PC-9 (cell line): ENCODE measurements at regions not wholly inside any gene's neighbourhood (a gene's known extent, or its start where the extent isn't known, plus 50 kb on each side); places are given as distances from the start of the nearest gene placed in this dataset.
"Not testable (repeated sequence)": the region's sequence is repeated elsewhere in the genome, so short reads cannot be mapped to it uniquely, and the experiment has no call there.

Source experiments
- BruUV-seq: library from RNA; stranded (reverse); fragments of 400-500 nt; replicated peaks from 2 replicates; lab custom pipeline; 2021; lab: Mats Ljungman, UMichigan
- CTCF ChIA-PET: fragments of 300-600 bp; sonication (Branson Sonifier 250); formaldehyde crosslinking; loops from one replicate; lab custom pipeline; 2022; ENCODE audit warnings: antibody characterized with exemption; lab: Charles Lee
- POLR2A ChIA-PET: fragments of 300-600 bp; sonication (Branson Sonifier 250); formaldehyde crosslinking; loops from one replicate; lab custom pipeline; 2022; ENCODE audit warnings: antibody characterized with exemption; ENCODE audit not compliant: unreplicated experiment; lab: Charles Lee
- DNase-seq, 2 experiments: peaks; one replicate each; pipeline versions ENCODE4 v3.0.0 to v3.0.0-alpha.2; 2015 to 2022; ENCODE audit warnings: mixed read lengths in 1 of 2
- H2AFZ ChIP-seq: fragments of 200-600 bp; sonication (generic); 2 replicates; pipeline ENCODE4 v1.8.1; 2017; ENCODE audit warnings: antibody characterized with exemption
- H3F3A ChIP-seq: fragments of 200-600 bp; sonication (generic); 2 replicates; pipeline ENCODE4 v1.8.1; 2017; ENCODE audit warnings: antibody characterized with exemption, mild to moderate bottlenecking, low read depth; ENCODE audit not compliant: insufficient read depth
- H3K27ac ChIP-seq: fragments of 200-600 bp; sonication (generic); 2 replicates; pipeline ENCODE4 v1.6.1; 2016; ENCODE audit warnings: mixed run types
- H3K27me3 ChIP-seq: fragments of 200-600 bp; sonication (generic); 2 replicates; pipeline ENCODE4 v1.6.1; 2016; ENCODE audit warnings: low read depth, mixed run types; ENCODE audit not compliant: insufficient read depth
- H3K36me3 ChIP-seq: fragments of 200-600 bp; sonication (generic); 2 replicates; pipeline ENCODE4 v1.6.1; 2016; ENCODE audit warnings: low read depth, mixed run types
- H3K4me1 ChIP-seq: fragments of 200-600 bp; sonication (generic); replicated peaks from 2 replicates; pipeline ENCODE4 v1.6.1; 2016; ENCODE audit warnings: mixed run types; ENCODE audit not compliant: insufficient read depth
- H3K4me2 ChIP-seq: fragments of 200-600 bp; sonication (generic); 2 replicates; pipeline ENCODE4 v1.6.1; 2017; ENCODE audit warnings: mixed run types
- H3K4me3 ChIP-seq: fragments of 200-600 bp; sonication (generic); 2 replicates; pipeline ENCODE4 v1.6.1; 2016; ENCODE audit warnings: mixed run types
- H3K79me2 ChIP-seq: fragments of 200-600 bp; sonication (generic); 2 replicates; pipeline ENCODE4 v1.6.1; 2017; ENCODE audit warnings: low read depth, mixed run types
- H3K9me2 ChIP-seq: fragments of 200-600 bp; sonication (generic); 2 replicates; pipeline ENCODE4 v1.8.1; 2017; ENCODE audit warnings: mild to moderate bottlenecking; ENCODE audit not compliant: insufficient read depth
- H3K9me3 ChIP-seq: fragments of 200-600 bp; sonication (generic); 2 replicates; pipeline ENCODE4 v1.8.1; 2016; ENCODE audit warnings: low read depth; ENCODE audit not compliant: insufficient read depth
- H4K20me1 ChIP-seq: fragments of 200-600 bp; sonication (generic); 2 replicates; pipeline ENCODE4 v1.8.1; 2017; ENCODE audit not compliant: insufficient read depth
- CTCF ChIP-seq: fragments of 200-600 bp; sonication (generic); conservative IDR thresholded peaks from 2 replicates; pipeline ENCODE4 v1.6.1; 2017; ENCODE audit warnings: mixed run types, antibody characterized with exemption, mild to moderate bottlenecking, moderate library complexity
- EZH2 ChIP-seq: fragments of 200-600 bp; sonication (generic); IDR thresholded peaks from 2 replicates; pipeline ENCODE4 v1.8.0; 2017; ENCODE audit warnings: antibody characterized with exemption, low read depth
- intact Hi-C: fragments of 100-400 bp; cut with micrococcal nuclease; formaldehyde crosslinking; loops from one replicate; pipeline ENCODE4 v1.10.0; 2022; ENCODE audit not compliant: unreplicated experiment

GRCh38 chr12:46585854-46586621 is 213.5 kb upstream of the SLC38A2 start:
- Histone ChIP-seq H3K27ac (peak overlapping the region; percentile 13; the same call in 1 of the 2 replicates), H3K9me3 (peaks cover 18% of the 10 kb centered on the region), H3K9me2 (no peaks in the 10 kb centered on the region), H2AFZ (no peak overlapping the region; the same call in 1 of the 2 replicates), H3F3A (no peaks in the 10 kb centered on the region), H3K4me1 (peaks cover 24% of the 10 kb centered on the region), H3K79me2 (no peaks in the 10 kb centered on the region), H3K4me2 (peak overlapping the region; percentile 47), H4K20me1 (no peaks in the 10 kb centered on the region), H3K27me3 (no peaks in the 10 kb centered on the region), H3K4me3 (no peak overlapping the region; the same call in 1 of the 2 replicates), H3K36me3 (no peaks in the 10 kb centered on the region)
- intact Hi-C loops, result no loop called here
- BruUV-seq, result no TSS peak
- TF ChIP-seq CTCF (no peak), EZH2 (no peak)
- peak; percentile 80 to 82 for DNase-seq
- POLR2A ChIA-PET, result interaction anchor here (0.6 to 0.7 kb wide), 2 partner anchors 8 to 213 kb away, joined by 3 to 5 read pairs; no protein-coding TSS in a partner anchor
- CTCF ChIA-PET, result interaction anchor here (0.9 kb wide), 1 partner anchor 75 kb away, joined by 3 read pairs; no protein-coding TSS in a partner anchor

- POLR2A ChIA-PET, H4K20me1 ChIP-seq: not testable (repeated sequence)
These were observed 211.5 kb upstream of the SLC38A2 start for GRCh38 chr12:46584098-46584497.

GRCh38 chr12:46581990-46582389 is 209.4 kb upstream of the SLC38A2 start:
- intact Hi-C loops, POLR2A ChIA-PET, CTCF ChIA-PET, DNase-seq, H3K27ac ChIP-seq, H3K4me3 ChIP-seq, H3K4me2 ChIP-seq, H3K36me3 ChIP-seq, H3K9me2 ChIP-seq, H2AFZ ChIP-seq, H3F3A ChIP-seq, H3K27me3 ChIP-seq, H3K79me2 ChIP-seq, BruUV-seq, H4K20me1 ChIP-seq: not testable (repeated sequence)
- peaks cover 18% of the 10 kb centered on the region for H3K4me1 ChIP-seq
- H3K9me3 ChIP-seq, result peaks cover 24% of the 10 kb centered on the region

More at GRCh38 chr12:46584098-46584497, 211.5 kb upstream of the SLC38A2 start:
- H3K27me3 ChIP-seq, intact Hi-C loops, H3K4me2 ChIP-seq, H2AFZ ChIP-seq, H3K36me3 ChIP-seq, H3F3A ChIP-seq, CTCF ChIA-PET, H3K9me2 ChIP-seq, H3K4me3 ChIP-seq, BruUV-seq, DNase-seq, H3K79me2 ChIP-seq, H3K27ac ChIP-seq: not testable (repeated sequence)
- H3K9me3 ChIP-seq, result peaks cover 28% of the 10 kb centered on the region
- H3K4me1 ChIP-seq, result peaks cover 18% of the 10 kb centered on the region

GRCh38 chr12:46580445-46580844 is 207.9 kb upstream of the SLC38A2 start:
- Histone ChIP-seq H3K9me2 (no peaks in the 10 kb centered on the region), H3K4me3 (no peak overlapping the region), H3K4me1 (peaks cover 5% of the 10 kb centered on the region), H3K4me2 (no peak overlapping the region), H3K9me3 (peaks cover 22% of the 10 kb centered on the region), H3F3A (0 out of 2 replicates have a peak, but pooled peaks cover 3% of the 10 kb centered on the region), H2AFZ (no peak overlapping the region), H3K27me3 (no peaks in the 10 kb centered on the region), H3K79me2 (no peaks in the 10 kb centered on the region), H3K36me3 (no peaks in the 10 kb centered on the region), H4K20me1 (no peaks in the 10 kb centered on the region), H3K27ac (no peak overlapping the region)
- intact Hi-C loops, result no loop called here
- BruUV-seq, result no TSS peak
- no peak for DNase-seq
- no peak for TF ChIP-seq EZH2
- no peak for TF ChIP-seq CTCF
- CTCF ChIA-PET, result no interaction called here
- POLR2A ChIA-PET, result no interaction called here
